ENCODE measurements at regions not wholly inside any gene's neighbourhood (a gene's known extent, or its start where the extent isn't known, plus 50 kb on each side); places are given as distances from the start of the nearest gene placed in this dataset.

GRCh38 chr6:158900663-158901312 is 81.6 kb upstream of the EZR start:
- H4K20me1 ChIP-seq (ENCODE audit: insufficient read depth, low read length), result no peaks in the 10 kb centered on the region
- no peak for DNase-seq (ENCODE audit: low spot score)
- CTCF ChIA-PET (ENCODE audit: unreplicated experiment), result no interaction called here
- intact Hi-C loops (cut with micrococcal nuclease; ENCODE audit: unreplicated experiment), result no loop called here
- no peaks in the 10 kb centered on the region for H3K79me2 ChIP-seq (ENCODE audit: insufficient read depth, low read depth, low read length)
- H3K27ac ChIP-seq (ENCODE audit: low read depth, low read length, poor library complexity, severe bottlenecking), result no peak overlapping the region
- no peaks in the 10 kb centered on the region; the same call in 1 of the 2 replicates for H3K36me3 ChIP-seq (ENCODE audit: insufficient read depth, low read length)
- H3K9me3 ChIP-seq (ENCODE audit: low read length), result peaks cover 25% of the 10 kb centered on the region
- no peak overlapping the region for H3K4me2 ChIP-seq (ENCODE audit: low read length)
- H3K4me1 ChIP-seq (ENCODE audit: insufficient read depth, low read length, poor library complexity, severe bottlenecking), result no peaks in the 10 kb centered on the region
- no peak overlapping the region for H3K4me3 ChIP-seq (ENCODE audit: low read depth, low read length, poor library complexity, severe bottlenecking)
- TF ChIP-seq EZH2phosphoT487 (IDR thresholded peaks at IDR 0.05; ENCODE audit: borderline replicate concordance, low read depth, low read length) (no peak), CTCF (conservative IDR thresholded peaks at IDR 0.05; ENCODE audit: low read length) (no peak)
- H2AFZ ChIP-seq (ENCODE audit: low read length), result no peak overlapping the region
- POLR2A ChIA-PET, result interaction anchor here (0.7 kb wide), 1 partner anchor 27 kb away, joined by 3 read pairs; no protein-coding TSS in a partner anchor
- H3K9me2 ChIP-seq (ENCODE audit: insufficient read depth, low read length), result no peaks in the 10 kb centered on the region
- BruUV-seq (replicated peaks), result no TSS peak

GRCh38 chr6:158897236-158897635 is 78.1 kb upstream of the EZR start:
- no peaks in the 10 kb centered on the region for H3K9me2 ChIP-seq (ENCODE audit: insufficient read depth, low read length)

More at GRCh38 chr6:158897236-158897635, 78.1 kb upstream of the EZR start:
- TF ChIP-seq CTCF (conservative IDR thresholded peaks at IDR 0.05; ENCODE audit: low read length) (no peak), EZH2phosphoT487 (IDR thresholded peaks at IDR 0.05; ENCODE audit: borderline replicate concordance, low read depth, low read length) (no peak)
- intact Hi-C loops (cut with micrococcal nuclease; ENCODE audit: unreplicated experiment), result no loop called here
- Histone ChIP-seq H3K9me3 (ENCODE audit: low read length) (no peaks in the 10 kb centered on the region), H4K20me1 (ENCODE audit: insufficient read depth, low read length) (no peaks in the 10 kb centered on the region), H2AFZ (ENCODE audit: low read length) (no peak overlapping the region), H3K4me3 (ENCODE audit: low read depth, low read length, poor library complexity, severe bottlenecking) (no peak overlapping the region), H3K79me2 (ENCODE audit: insufficient read depth, low read depth, low read length) (no peaks in the 10 kb centered on the region), H3K4me1 (ENCODE audit: insufficient read depth, low read length, poor library complexity, severe bottlenecking) (no peaks in the 10 kb centered on the region), H3K36me3 (ENCODE audit: insufficient read depth, low read length) (no peaks in the 10 kb centered on the region), H3K4me2 (ENCODE audit: low read length) (no peak overlapping the region), H3K27ac (ENCODE audit: low read depth, low read length, poor library complexity, severe bottlenecking) (no peak overlapping the region)
- ChIA-PET POLR2A (interaction anchor here (1.4 kb wide), 1 partner anchor 11 kb away, joined by 5 read pairs; no protein-coding TSS in a partner anchor), CTCF (ENCODE audit: unreplicated experiment) (no interaction called here)
- DNase-seq (ENCODE audit: low spot score), result no peak
- BruUV-seq (replicated peaks), result no TSS peak

Data from OCI-LY7 (cell line).